A549 (cell line): ENCODE measurements at regions not wholly inside any gene's neighbourhood (a gene's known extent, or its start where the extent isn't known, plus 50 kb on each side); places are given as distances from the start of the nearest gene placed in this dataset.

Experiments used
- ATAC-seq, 2 experiments: fragments of 200-7000 bp in 1 of 2; fragments of >200 bp in 1 of 2; cut with Nextera tagmentation in 1 of 2; cut with Tn5 transposase in 1 of 2; 3 replicates each; pipeline versions ENCODE4 v1.8.0 to v1.9.1; 2018 to 2020; ENCODE audit warnings: mild to moderate bottlenecking in 1 of 2, moderate library complexity in 1 of 2
- CTCF ChIA-PET: fragments of 300-600 bp; sonication (Branson Sonifier 250); formaldehyde crosslinking; extraction: SDS; loops from one replicate; lab custom pipeline; 2021; ENCODE audit warnings: antibody characterized with exemption, inconsistent platforms; lab: Yijun Ruan, JAX
- POLR2A ChIA-PET: fragments of 350-600 bp; formaldehyde crosslinking; extraction: SDS; loops from one replicate; lab custom pipeline; 2021; ENCODE audit warnings: antibody characterized with exemption, inconsistent platforms; lab: Yijun Ruan, JAX
- DNase-seq, 2 experiments: peaks; one replicate each; pipeline versions ENCODE4 v3.0.0 to v3.0.0-alpha.2; 2011 to 2016; ENCODE audit warnings: low read depth in 1 of 2, low spot score in 1 of 2
- FAIRE-seq: peaks from 2 replicates; lab custom pipeline; 2011; peaks lifted over from hg19 to GRCh38; lab: Jason Lieb, UNC
- H3K27ac ChIP-seq, 2 experiments: fragments of >200 bp; sonication (Bioruptor Twin); formaldehyde crosslinking; 3 replicates each; pipeline ENCODE4 v1.5.1; 2016 to 2017
- H3K4me1 ChIP-seq: fragments of >200 bp; sonication (Bioruptor Twin); formaldehyde crosslinking; 3 replicates; pipeline ENCODE4 v1.6.1; 2016
- H3K4me2 ChIP-seq: fragments of >200 bp; sonication (Bioruptor Twin); formaldehyde crosslinking; 3 replicates; pipeline ENCODE4 v1.6.1; 2016
- H3K4me3 ChIP-seq: fragments of >200 bp; sonication (Bioruptor Twin); formaldehyde crosslinking; 3 replicates; pipeline ENCODE4 v1.5.1; 2016
- H3K9me3 ChIP-seq: fragments of >200 bp; sonication (Bioruptor Twin); formaldehyde crosslinking; 3 replicates; pipeline ENCODE4 v1.6.1; 2016
- ATOH8 ChIP-seq: fragments of 250-450 bp; sonication (Bioruptor Pico); IDR thresholded peaks from 2 replicates; pipeline ENCODE4 v1.5.0; 2020; ENCODE audit warnings: low read depth, mild to moderate bottlenecking, moderate library complexity
- BHLHE40 ChIP-seq: IDR thresholded peaks from 2 replicates; pipeline ENCODE4 v1.6.1; 2012; ENCODE audit warnings: low read depth, low read length, inconsistent platforms
- CEBPB ChIP-seq, 2 experiments: fragments of >200 bp in 1 of 2; sonication (Bioruptor Twin) in 1 of 2; formaldehyde crosslinking in 1 of 2; IDR thresholded peaks; 2 replicates each; pipeline ENCODE4 v1.6.1; 2012 to 2016
- EHF ChIP-seq: fragments of 250-450 bp; sonication (Bioruptor Pico); IDR thresholded peaks from 2 replicates; pipeline ENCODE4 v1.5.0; 2020; ENCODE audit warnings: mild to moderate bottlenecking
- ELK1 ChIP-seq: fragments of 150-350 bp; IDR thresholded peaks from 2 replicates; pipeline ENCODE4 v1.6.1; 2014; ENCODE audit warnings: low read depth, mild to moderate bottlenecking, low read length
- EP300 ChIP-seq, 2 experiments: fragments of >200 bp; sonication (Bioruptor Twin); formaldehyde crosslinking; IDR thresholded peaks; 2 replicates in 1 of 2; 3 replicates in 1 of 2; pipeline ENCODE4 v1.6.1; 2016 to 2017
- ESRRA ChIP-seq: fragments of 150-350 bp; IDR thresholded peaks from 2 replicates; pipeline ENCODE4 v1.6.1; 2014; ENCODE audit warnings: mild to moderate bottlenecking, low read length, borderline replicate concordance
- FOSB ChIP-seq: fragments of 250-450 bp; sonication (Bioruptor Pico); IDR thresholded peaks from 2 replicates; pipeline ENCODE4 v1.5.0; 2020; ENCODE audit warnings: mild to moderate bottlenecking, moderate library complexity
- FOSL2 ChIP-seq, 2 experiments: fragments of 450-650 bp in 1 of 2; fragments of >200 bp in 1 of 2; sonication (Bioruptor Twin) in 1 of 2; formaldehyde crosslinking; IDR thresholded peaks; 2 replicates each; pipeline versions ENCODE4 v1.5.0 to v1.6.1; 2016 to 2020; ENCODE audit warnings: mild to moderate bottlenecking in 1 of 2, moderate library complexity in 1 of 2
- FOXS1 ChIP-seq: fragments of 250-450 bp; sonication (Bioruptor Pico); IDR thresholded peaks from 2 replicates; pipeline ENCODE4 v1.5.0; 2020; ENCODE audit warnings: mild to moderate bottlenecking, moderate library complexity
- GATA3 ChIP-seq: IDR thresholded peaks from 2 replicates; pipeline ENCODE4 v1.6.1; 2012; ENCODE audit warnings: borderline replicate concordance
- HES2 ChIP-seq: fragments of >200 bp; sonication (Bioruptor Twin); formaldehyde crosslinking; IDR thresholded peaks from 2 replicates; pipeline ENCODE4 v1.6.1; 2016
- HEYL ChIP-seq: fragments of 250-450 bp; sonication (Bioruptor Pico); IDR thresholded peaks from 2 replicates; pipeline ENCODE4 v1.8.0; 2021; ENCODE audit warnings: mild to moderate bottlenecking, moderate library complexity
- HOXB13 ChIP-seq: fragments of 250-450 bp; sonication (Bioruptor Pico); IDR thresholded peaks from 2 replicates; pipeline ENCODE4 v1.5.0; 2020; ENCODE audit warnings: low read depth, mild to moderate bottlenecking, moderate library complexity
- HOXB5 ChIP-seq: fragments of 250-450 bp; sonication (Bioruptor Pico); IDR thresholded peaks from 2 replicates; pipeline ENCODE4 v1.5.0; 2020; ENCODE audit warnings: mild to moderate bottlenecking, moderate library complexity
- JUN ChIP-seq, 2 experiments: fragments of >200 bp; sonication (Bioruptor Twin); formaldehyde crosslinking; IDR thresholded peaks; 2 replicates in 1 of 2; 3 replicates in 1 of 2; pipeline ENCODE4 v1.6.1; 2016 to 2017
- JUNB ChIP-seq: fragments of >200 bp; sonication (Bioruptor Twin); formaldehyde crosslinking; IDR thresholded peaks from 2 replicates; pipeline ENCODE4 v1.6.1; 2016
- KDM5A ChIP-seq: fragments of 200-600 bp; sonication (generic); IDR thresholded peaks from 2 replicates; pipeline ENCODE4 v1.6.1; 2016; ENCODE audit warnings: antibody characterized with exemption, mild to moderate bottlenecking
- MAX ChIP-seq: IDR thresholded peaks from 2 replicates; pipeline ENCODE4 v1.6.1; 2012
- PBX3 ChIP-seq: IDR thresholded peaks from 2 replicates; pipeline ENCODE4 v1.6.1; 2012
- PHF8 ChIP-seq: fragments of 200-600 bp; sonication (generic); IDR thresholded peaks from 2 replicates; pipeline ENCODE4 v1.6.1; 2016; ENCODE audit warnings: low read depth, mild to moderate bottlenecking, antibody characterized with exemption, moderate library complexity, borderline replicate concordance
- POLR2AphosphoS2 ChIP-seq: conservative IDR thresholded peaks from 2 replicates; pipeline ENCODE4 v1.6.1; 2012; ENCODE audit warnings: low read length, improper control_type of control experiment, inconsistent platforms
- RARB ChIP-seq: fragments of 250-450 bp; sonication (Bioruptor Pico); IDR thresholded peaks from 2 replicates; pipeline ENCODE4 v1.8.0; 2021; ENCODE audit warnings: mild to moderate bottlenecking, moderate library complexity
- RCOR1 ChIP-seq: fragments of 150-350 bp; IDR thresholded peaks from 2 replicates; pipeline ENCODE4 v1.6.1; 2014; ENCODE audit warnings: antibody characterized with exemption, low read length, low read depth
- SMC3 ChIP-seq: fragments of >200 bp; sonication (Bioruptor Twin); formaldehyde crosslinking; IDR thresholded peaks from 3 replicates; pipeline ENCODE4 v1.6.1; 2018; ENCODE audit warnings: inconsistent platforms
- TFCP2L1 ChIP-seq: fragments of 250-450 bp; sonication (Bioruptor Pico); IDR thresholded peaks from 2 replicates; pipeline ENCODE4 v1.5.0; 2021; ENCODE audit warnings: mild to moderate bottlenecking
- TP53 ChIP-seq: fragments of 250-450 bp; sonication (Bioruptor Pico); IDR thresholded peaks from 2 replicates; pipeline ENCODE4 v1.5.0; 2021; ENCODE audit warnings: mild to moderate bottlenecking, moderate library complexity
- ZC3H11A ChIP-seq: fragments of 450-650 bp; IDR thresholded peaks from 2 replicates; pipeline ENCODE4 v1.6.1; 2014; ENCODE audit warnings: antibody characterized with exemption, mild to moderate bottlenecking
- WGBS: methylation state at CpG from one replicate; pipeline ENCODE4 v1.1.6; 2017; ENCODE audit errors: missing lambda C conversion rate; 5-methylcytosine and 5-hydroxymethylcytosine counted together

- ChIA-PET CTCF (interaction anchor here (1.2 to 3.2 kb wide), 3 partner anchors 13 to 97 kb away, joined by 3 to 16 read pairs (median 4); no protein-coding TSS in a partner anchor), POLR2A (interaction anchor here (1.3 kb wide), 1 partner anchor 172 kb away, joined by 6 read pairs; no protein-coding TSS in a partner anchor)
- WGBS: 84% methylated on average over 2 of the region's 2 CpGs
- no peak for TF ChIP-seq HES2
- TF ChIP-seq CEBPB (IDR thresholded peaks at IDR 0.05): peak; percentile 34 to 60; a peak in 3 of 4 replicates
- Histone ChIP-seq H3K4me2 (peak overlapping the region; percentile 81), H3K4me1 (peaks cover 51% of the 10 kb centered on the region), H3K4me3 (no peak overlapping the region), H3K9me3 (0 out of 3 replicates have a peak, but pooled peaks cover 2% of the 10 kb centered on the region), H3K27ac (peak overlapping the region; percentile 84 to 91)
- no peak for DNase-seq
- no peak for FAIRE-seq
- ATAC-seq: no peak
Measured at GRCh38 chr7:116353647-116354046, 143.3 kb downstream of the TES start.

GRCh38 chr7:116354171-116354545 is 143.8 kb downstream of the TES start:
- no peak for TF ChIP-seq KDM5A
- no peak for TF ChIP-seq FOSB (CRISPR knock-in tag)
- TF ChIP-seq HOXB13 (CRISPR knock-in tag): peak; percentile 57; the same call in 1 of the 2 replicates
- DNase-seq (peak in 1 of 2 experiments; percentile 26), ATAC-seq (peak in 1 of 2 experiments; percentile 20; a peak in 2 of 6 replicates), FAIRE-seq (no peak)
- H3K4me2 ChIP-seq: peak overlapping the region; percentile 81
- POLR2A ChIA-PET: interaction anchor here (0.8 to 1.3 kb wide), 3 partner anchors 42 to 172 kb away, joined by 3 to 6 read pairs (median 4); no protein-coding TSS in a partner anchor
- 81% methylated on average over 6 of the region's 6 CpGs for WGBS
- no peak overlapping the region for H3K4me3 ChIP-seq
- H3K4me1 ChIP-seq: peaks cover 52% of the 10 kb centered on the region
- H3K27ac ChIP-seq: peak overlapping the region; percentile 84 to 91
- CTCF ChIA-PET: interaction anchor here (0.6 to 3.2 kb wide), 5 partner anchors 14 to 474 kb away, joined by 3 to 16 read pairs (median 4); no protein-coding TSS in a partner anchor
- H3K9me3 ChIP-seq: 0 out of 3 replicates have a peak, but pooled peaks cover 2% of the 10 kb centered on the region

GRCh38 chr7:116354546-116355423 is 144.4 kb downstream of the TES start:
- Histone ChIP-seq H3K4me3 (peak overlapping the region; percentile 30), H3K4me1 (peaks cover 52% of the 10 kb centered on the region), H3K4me2 (peak overlapping the region; percentile 81), H3K27ac (peak overlapping the region; percentile 84 to 91), H3K9me3 (0 out of 3 replicates have a peak, but pooled peaks cover 2% of the 10 kb centered on the region)
- 2% methylated on average over 10 of the region's 10 CpGs for WGBS
- ChIA-PET POLR2A (interaction anchor here (0.8 to 1.3 kb wide), 3 partner anchors 41 to 171 kb away, joined by 3 to 6 read pairs (median 4); no protein-coding TSS in a partner anchor), CTCF (interaction anchor here (0.6 to 3.2 kb wide), 5 partner anchors 14 to 473 kb away, joined by 3 to 16 read pairs (median 4); no protein-coding TSS in a partner anchor)
- ATAC-seq (peak; percentile 96), FAIRE-seq (peak; percentile 95), DNase-seq (peak; percentile 75 to 97)
- TF ChIP-seq PBX3 (no peak), PHF8 (no peak), BHLHE40 (no peak), FOSB (CRISPR knock-in tag) (0 out of 2 replicates have a peak, but pooled peaks have one; percentile 34), HEYL (CRISPR knock-in tag) (peak; percentile 41; the same call in 1 of the 2 replicates), EHF (CRISPR knock-in tag) (peak; percentile 46; the same call in 1 of the 2 replicates), FOSL2 (IDR thresholded peaks at IDR 0.05) (peak; percentile 72), FOSL2 (CRISPR knock-in tag; IDR thresholded peaks at IDR 0.05) (peak; percentile 95), JUNB (peak; percentile 83), ESRRA (0 out of 2 replicates have a peak, but pooled peaks have one; percentile 52), POLR2AphosphoS2 (no peak), TP53 (peak; percentile 32; the same call in 1 of the 2 replicates), HOXB5 (CRISPR knock-in tag) (no peak), ATOH8 (CRISPR knock-in tag) (0 out of 2 replicates have a peak, but pooled peaks have one; percentile 16), MAX (peak; percentile 79), ELK1 (no peak), GATA3 (peak; percentile 94; the same call in 1 of the 2 replicates), RARB (CRISPR knock-in tag) (peak; percentile 56; the same call in 1 of the 2 replicates), TFCP2L1 (CRISPR knock-in tag) (no peak), CEBPB (IDR thresholded peaks at IDR 0.05) (peak in 1 of 2 experiments; percentile 73; a peak in 2 of 4 replicates), JUN (IDR thresholded peaks at IDR 0.05) (peak in 1 of 2 experiments; percentile 74; a peak in 3 of 5 replicates), EP300 (IDR thresholded peaks at IDR 0.05) (peak; percentile 23 to 68; a peak in 2 of 5 replicates), ZC3H11A (no peak), FOXS1 (CRISPR knock-in tag) (no peak), RCOR1 (no peak), SMC3 (0 out of 3 replicates have a peak, but pooled peaks have one; percentile 36)
